WTC11 (cell line): ENCODE measurements at regions not wholly inside any gene's neighbourhood (a gene's known extent, or its start where the extent isn't known, plus 50 kb on each side); places are given as distances from the start of the nearest gene placed in this dataset.

Experiments
- ATF1 ChIP-seq: sonication (generic); formaldehyde crosslinking; IDR thresholded peaks from 2 replicates; pipeline ENCODE4 v1.8.1; 2023; ENCODE audit warnings: mild to moderate bottlenecking, moderate library complexity, missing genetic modification reagents
- ATF3 ChIP-seq: sonication (generic); formaldehyde crosslinking; conservative IDR thresholded peaks from 2 replicates; pipeline ENCODE4 v1.8.1; 2022; ENCODE audit warnings: mild to moderate bottlenecking, missing genetic modification reagents
- CTCF ChIP-seq: fragments of 200-600 bp; IDR thresholded peaks from 2 replicates; pipeline ENCODE4 v1.8.0; 2022; ENCODE audit warnings: antibody characterized with exemption
- E2F5 ChIP-seq: sonication (generic); formaldehyde crosslinking; IDR thresholded peaks from 2 replicates; pipeline ENCODE4 v1.8.1; 2022; ENCODE audit warnings: mild to moderate bottlenecking, moderate library complexity, missing genetic modification reagents
- ESRRA ChIP-seq: sonication (generic); formaldehyde crosslinking; IDR thresholded peaks from 2 replicates; pipeline ENCODE4 v1.8.1; 2022; ENCODE audit warnings: mild to moderate bottlenecking, missing genetic modification reagents, borderline replicate concordance
- FOXP1 ChIP-seq: sonication (generic); formaldehyde crosslinking; IDR thresholded peaks from 2 replicates; pipeline ENCODE4 v1.8.0; 2022; ENCODE audit warnings: missing genetic modification reagents, mild to moderate bottlenecking, moderate library complexity, borderline replicate concordance
- IRF2 ChIP-seq: sonication (generic); formaldehyde crosslinking; IDR thresholded peaks from 2 replicates; pipeline ENCODE4 v1.8.0; 2022; ENCODE audit warnings: low read depth, missing genetic modification reagents, borderline replicate concordance
- NR1H2 ChIP-seq: sonication (generic); formaldehyde crosslinking; IDR thresholded peaks from 2 replicates; pipeline ENCODE4 v1.9.0; 2021; ENCODE audit warnings: mild to moderate bottlenecking, moderate library complexity, missing genetic modification reagents
- SMAD4 ChIP-seq: sonication (generic); formaldehyde crosslinking; IDR thresholded peaks from 2 replicates; pipeline ENCODE4 v1.8.0; 2022; ENCODE audit warnings: mild to moderate bottlenecking, missing genetic modification reagents
- USF2 ChIP-seq: sonication (generic); formaldehyde crosslinking; IDR thresholded peaks from 2 replicates; pipeline ENCODE4 v1.8.1; 2023; ENCODE audit warnings: mild to moderate bottlenecking, missing genetic modification reagents, moderate library complexity
- ZSCAN18 ChIP-seq: fragments of 250-450 bp; sonication (Bioruptor Pico); IDR thresholded peaks from 2 replicates; pipeline ENCODE4 v2.1.2; 2022; ENCODE audit warnings: mild to moderate bottlenecking, moderate library complexity

GRCh38 chr4:181416966-181417365, 826.2 kb upstream of the TENM3 start:
- no peak for TF ChIP-seq ZSCAN18 (CRISPR knock-in tag)
- no peak for TF ChIP-seq USF2 (CRISPR knock-in tag)
- TF ChIP-seq CTCF, result no peak
- TF ChIP-seq ATF3, result no peak
- no peak for TF ChIP-seq NR1H2 (CRISPR knock-in tag)
- TF ChIP-seq E2F5, result no peak
- no peak for TF ChIP-seq SMAD4 (CRISPR knock-in tag)
- TF ChIP-seq ATF1 (CRISPR knock-in tag), result no peak
- TF ChIP-seq ESRRA (CRISPR knock-in tag), result no peak
- TF ChIP-seq FOXP1 (CRISPR knock-in tag), result no peak
- TF ChIP-seq IRF2 (CRISPR knock-in tag), result no peak
